ENCODE measurements at regions not wholly inside any gene's neighbourhood (a gene's known extent, or its start where the extent isn't known, plus 50 kb on each side); places are given as distances from the start of the nearest gene placed in this dataset.

DNA sequence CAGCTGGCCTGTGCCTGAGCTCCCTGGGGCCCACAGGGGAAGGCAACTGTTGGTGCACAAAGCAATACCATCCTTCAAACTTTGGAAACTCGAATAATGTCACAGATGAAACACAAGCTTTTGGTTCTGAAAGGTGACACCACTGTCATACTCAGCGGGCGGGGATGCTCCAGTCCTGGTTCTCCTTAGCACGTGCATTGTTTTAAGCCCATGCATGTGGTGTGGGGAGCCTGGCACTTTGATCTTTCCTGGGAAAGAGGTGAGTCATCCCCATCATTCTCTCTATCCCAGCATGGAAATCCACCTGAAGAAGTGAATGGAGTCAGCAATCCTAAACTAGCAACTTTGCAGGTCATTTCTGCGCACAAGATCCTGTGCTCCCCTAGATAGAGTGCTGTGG is 119.6 kb downstream of the GLRX3 start:
- TF ChIP-seq, protein P1, sequence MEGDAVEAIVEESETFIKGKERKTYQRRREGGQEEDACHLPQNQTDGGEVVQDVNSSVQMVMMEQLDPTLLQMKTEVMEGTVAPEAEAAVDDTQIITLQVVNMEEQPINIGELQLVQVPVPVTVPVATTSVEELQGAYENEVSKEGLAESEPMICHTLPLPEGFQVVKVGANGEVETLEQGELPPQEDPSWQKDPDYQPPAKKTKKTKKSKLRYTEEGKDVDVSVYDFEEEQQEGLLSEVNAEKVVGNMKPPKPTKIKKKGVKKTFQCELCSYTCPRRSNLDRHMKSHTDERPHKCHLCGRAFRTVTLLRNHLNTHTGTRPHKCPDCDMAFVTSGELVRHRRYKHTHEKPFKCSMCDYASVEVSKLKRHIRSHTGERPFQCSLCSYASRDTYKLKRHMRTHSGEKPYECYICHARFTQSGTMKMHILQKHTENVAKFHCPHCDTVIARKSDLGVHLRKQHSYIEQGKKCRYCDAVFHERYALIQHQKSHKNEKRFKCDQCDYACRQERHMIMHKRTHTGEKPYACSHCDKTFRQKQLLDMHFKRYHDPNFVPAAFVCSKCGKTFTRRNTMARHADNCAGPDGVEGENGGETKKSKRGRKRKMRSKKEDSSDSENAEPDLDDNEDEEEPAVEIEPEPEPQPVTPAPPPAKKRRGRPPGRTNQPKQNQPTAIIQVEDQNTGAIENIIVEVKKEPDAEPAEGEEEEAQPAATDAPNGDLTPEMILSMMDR (IDR thresholded peaks at IDR 0.05), result no peak
- TF ChIP-seq POLR2AphosphoS5 (IDR thresholded peaks at IDR 0.05) (no peak), POLR2A (IDR thresholded peaks at IDR 0.05) (no peak)
